HEK293 (cell line): ENCODE measurements at regions not wholly inside any gene's neighbourhood (a gene's known extent, or its start where the extent isn't known, plus 50 kb on each side); places are given as distances from the start of the nearest gene placed in this dataset.

Source experiments
- BCL11B ChIP-seq: fragments of 450-650 bp; formaldehyde crosslinking; IDR thresholded peaks from 2 replicates; pipeline ENCODE4 v1.5.1; 2016; ENCODE audit warnings: low read depth, missing biosample characterization, missing genetic modification characterization
- MYNN ChIP-seq: fragments of 450-650 bp; formaldehyde crosslinking; IDR thresholded peaks from 2 replicates; pipeline ENCODE4 v1.5.1; 2016; ENCODE audit warnings: missing biosample characterization, missing genetic modification characterization, borderline replicate concordance
- PBX3 ChIP-seq: sonication (generic); formaldehyde crosslinking; IDR thresholded peaks from 2 replicates; pipeline ENCODE4 v1.8.1; 2022; ENCODE audit warnings: mild to moderate bottlenecking, moderate library complexity, missing genetic modification reagents
- SP3 ChIP-seq: fragments of 450-650 bp; formaldehyde crosslinking; IDR thresholded peaks from 2 replicates; pipeline ENCODE4 v1.5.1; 2016; ENCODE audit warnings: missing biosample characterization, missing genetic modification characterization
- SP7 ChIP-seq: fragments of 450-650 bp; formaldehyde crosslinking; IDR thresholded peaks from 2 replicates; pipeline ENCODE4 v1.5.1; 2016; ENCODE audit warnings: missing biosample characterization, missing genetic modification characterization
- TRIM28 ChIP-seq: IDR thresholded peaks from 2 replicates; pipeline ENCODE4 v1.6.1; 2011; ENCODE audit warnings: low read length, control low read depth, borderline replicate concordance
- TSHZ1 ChIP-seq: fragments of 450-650 bp; formaldehyde crosslinking; IDR thresholded peaks from 2 replicates; pipeline ENCODE4 v1.5.1; 2016; ENCODE audit warnings: missing biosample characterization, missing genetic modification characterization, borderline replicate concordance
- ZBTB21 ChIP-seq: fragments of 450-650 bp; formaldehyde crosslinking; IDR thresholded peaks from 2 replicates; pipeline ENCODE4 v1.5.1; 2017; ENCODE audit warnings: missing biosample characterization, missing genetic modification characterization
- ZBTB48 ChIP-seq: fragments of 450-650 bp; formaldehyde crosslinking; IDR thresholded peaks from 2 replicates; pipeline ENCODE4 v1.5.1; 2016; ENCODE audit warnings: missing biosample characterization, missing genetic modification characterization
- ZBTB8A ChIP-seq: fragments of 450-650 bp; formaldehyde crosslinking; IDR thresholded peaks from 2 replicates; pipeline ENCODE4 v1.5.1; 2016; ENCODE audit warnings: missing biosample characterization, missing genetic modification characterization
- ZNF10 ChIP-seq: fragments of 450-650 bp; formaldehyde crosslinking; IDR thresholded peaks from 2 replicates; pipeline ENCODE4 v1.5.1; 2017; ENCODE audit warnings: missing biosample characterization, missing genetic modification characterization
- ZNF211 ChIP-seq: fragments of 450-650 bp; formaldehyde crosslinking; IDR thresholded peaks from 2 replicates; pipeline ENCODE4 v1.5.1; 2016; ENCODE audit warnings: low read depth, missing biosample characterization, missing genetic modification characterization
- ZNF24 ChIP-seq: fragments of 450-650 bp; formaldehyde crosslinking; IDR thresholded peaks from 2 replicates; pipeline ENCODE4 v1.5.1; 2016; ENCODE audit warnings: missing biosample characterization, missing genetic modification characterization
- ZNF449 ChIP-seq: fragments of 450-650 bp; formaldehyde crosslinking; IDR thresholded peaks from 2 replicates; pipeline ENCODE4 v1.5.1; 2017; ENCODE audit warnings: missing biosample characterization, mild to moderate bottlenecking, missing genetic modification characterization, moderate library complexity
- ZNF473 ChIP-seq: fragments of 450-650 bp; formaldehyde crosslinking; IDR thresholded peaks from 2 replicates; pipeline ENCODE4 v1.5.1; 2017; ENCODE audit warnings: missing biosample characterization, missing genetic modification characterization
- ZNF48 ChIP-seq: fragments of 450-650 bp; formaldehyde crosslinking; IDR thresholded peaks from 2 replicates; pipeline ENCODE4 v1.5.1; 2016; ENCODE audit warnings: missing biosample characterization, missing genetic modification characterization
- ZNF571 ChIP-seq: fragments of 450-650 bp; formaldehyde crosslinking; IDR thresholded peaks from 2 replicates; pipeline ENCODE4 v1.5.0; 2017; ENCODE audit warnings: missing biosample characterization, missing genetic modification characterization
- ZNF585B ChIP-seq: fragments of 450-650 bp; formaldehyde crosslinking; IDR thresholded peaks from 2 replicates; pipeline ENCODE4 v1.5.1; 2016; ENCODE audit warnings: missing biosample characterization, missing genetic modification characterization
- ZNF660 ChIP-seq: fragments of 450-650 bp; IDR thresholded peaks from 2 replicates; pipeline ENCODE4 v1.5.1; 2018; ENCODE audit warnings: missing biosample characterization, mild to moderate bottlenecking, missing genetic modification characterization
- ZNF704 ChIP-seq: fragments of 450-650 bp; formaldehyde crosslinking; IDR thresholded peaks from 2 replicates; pipeline ENCODE4 v1.5.1; 2016; ENCODE audit warnings: missing biosample characterization, missing genetic modification characterization
- TF ChIP-seq, protein P1 (sequence below): fragments of 450-650 bp; formaldehyde crosslinking; IDR thresholded peaks from 2 replicates; pipeline ENCODE4 v1.5.1; 2016; ENCODE audit warnings: missing biosample characterization, missing genetic modification characterization
- TF ChIP-seq, protein P2 (sequence below): fragments of 450-650 bp; formaldehyde crosslinking; optimal IDR thresholded peaks from 2 replicates; pipeline ENCODE3; 2016; ENCODE audit warnings: missing biosample characterization, mild to moderate bottlenecking, missing genetic modification characterization
- TF ChIP-seq, protein P3 (sequence below): fragments of 450-650 bp; formaldehyde crosslinking; IDR thresholded peaks from 2 replicates; pipeline ENCODE4 v1.5.1; 2016; ENCODE audit warnings: missing biosample characterization, missing genetic modification characterization
- TF ChIP-seq, protein P4 (sequence below): fragments of 450-650 bp; formaldehyde crosslinking; IDR thresholded peaks from 2 replicates; pipeline ENCODE4 v1.5.1; 2016; ENCODE audit warnings: missing biosample characterization, missing genetic modification characterization

GRCh38 chr16:73232555-73233328 lies 184.8 kb upstream of the ZFHX3 start (continued):
- TF ChIP-seq, protein P1, sequence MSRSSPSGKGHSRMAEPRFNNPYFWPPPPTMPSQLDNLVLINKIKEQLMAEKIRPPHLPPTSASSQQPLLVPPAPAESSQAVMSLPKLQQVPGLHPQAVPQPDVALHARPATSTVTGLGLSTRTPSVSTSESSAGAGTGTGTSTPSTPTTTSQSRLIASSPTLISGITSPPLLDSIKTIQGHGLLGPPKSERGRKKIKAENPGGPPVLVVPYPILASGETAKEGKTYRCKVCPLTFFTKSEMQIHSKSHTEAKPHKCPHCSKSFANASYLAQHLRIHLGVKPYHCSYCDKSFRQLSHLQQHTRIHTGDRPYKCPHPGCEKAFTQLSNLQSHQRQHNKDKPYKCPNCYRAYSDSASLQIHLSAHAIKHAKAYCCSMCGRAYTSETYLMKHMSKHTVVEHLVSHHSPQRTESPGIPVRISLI (tag by site-specific recombination) = peak; percentile 90
- TF ChIP-seq, protein P2, sequence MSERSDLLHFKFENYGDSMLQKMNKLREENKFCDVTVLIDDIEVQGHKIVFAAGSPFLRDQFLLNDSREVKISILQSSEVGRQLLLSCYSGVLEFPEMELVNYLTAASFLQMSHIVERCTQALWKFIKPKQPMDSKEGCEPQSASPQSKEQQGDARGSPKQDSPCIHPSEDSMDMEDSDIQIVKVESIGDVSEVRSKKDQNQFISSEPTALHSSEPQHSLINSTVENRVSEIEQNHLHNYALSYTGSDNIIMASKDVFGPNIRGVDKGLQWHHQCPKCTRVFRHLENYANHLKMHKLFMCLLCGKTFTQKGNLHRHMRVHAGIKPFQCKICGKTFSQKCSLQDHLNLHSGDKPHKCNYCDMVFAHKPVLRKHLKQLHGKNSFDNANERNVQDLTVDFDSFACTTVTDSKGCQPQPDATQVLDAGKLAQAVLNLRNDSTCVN (tag by site-specific recombination) = no peak
- no peak for TF ChIP-seq ZNF585B (tag by site-specific recombination)
- peak; percentile 27; the same call in 1 of the 2 replicates for TF ChIP-seq TRIM28
- no peak for TF ChIP-seq PBX3
- no peak for TF ChIP-seq ZBTB8A
- no peak for TF ChIP-seq ZNF449 (tag by site-specific recombination)
- TF ChIP-seq, protein P3, sequence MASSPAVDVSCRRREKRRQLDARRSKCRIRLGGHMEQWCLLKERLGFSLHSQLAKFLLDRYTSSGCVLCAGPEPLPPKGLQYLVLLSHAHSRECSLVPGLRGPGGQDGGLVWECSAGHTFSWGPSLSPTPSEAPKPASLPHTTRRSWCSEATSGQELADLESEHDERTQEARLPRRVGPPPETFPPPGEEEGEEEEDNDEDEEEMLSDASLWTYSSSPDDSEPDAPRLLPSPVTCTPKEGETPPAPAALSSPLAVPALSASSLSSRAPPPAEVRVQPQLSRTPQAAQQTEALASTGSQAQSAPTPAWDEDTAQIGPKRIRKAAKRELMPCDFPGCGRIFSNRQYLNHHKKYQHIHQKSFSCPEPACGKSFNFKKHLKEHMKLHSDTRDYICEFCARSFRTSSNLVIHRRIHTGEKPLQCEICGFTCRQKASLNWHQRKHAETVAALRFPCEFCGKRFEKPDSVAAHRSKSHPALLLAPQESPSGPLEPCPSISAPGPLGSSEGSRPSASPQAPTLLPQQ (tag by site-specific recombination) = peak; percentile 78
- TF ChIP-seq SP3 = no peak
- TF ChIP-seq BCL11B (tag by site-specific recombination) = no peak
- TF ChIP-seq ZNF211 = no peak
- TF ChIP-seq ZNF48 (tag by site-specific recombination) = no peak
- TF ChIP-seq ZBTB48 = peak; percentile 63; the same call in 1 of the 2 replicates
- no peak for TF ChIP-seq ZNF473 (tag by site-specific recombination)
- TF ChIP-seq ZNF704 (tag by site-specific recombination) = no peak
- TF ChIP-seq ZNF10 = no peak
- no peak for TF ChIP-seq MYNN (tag by site-specific recombination)
- TF ChIP-seq, protein P4, sequence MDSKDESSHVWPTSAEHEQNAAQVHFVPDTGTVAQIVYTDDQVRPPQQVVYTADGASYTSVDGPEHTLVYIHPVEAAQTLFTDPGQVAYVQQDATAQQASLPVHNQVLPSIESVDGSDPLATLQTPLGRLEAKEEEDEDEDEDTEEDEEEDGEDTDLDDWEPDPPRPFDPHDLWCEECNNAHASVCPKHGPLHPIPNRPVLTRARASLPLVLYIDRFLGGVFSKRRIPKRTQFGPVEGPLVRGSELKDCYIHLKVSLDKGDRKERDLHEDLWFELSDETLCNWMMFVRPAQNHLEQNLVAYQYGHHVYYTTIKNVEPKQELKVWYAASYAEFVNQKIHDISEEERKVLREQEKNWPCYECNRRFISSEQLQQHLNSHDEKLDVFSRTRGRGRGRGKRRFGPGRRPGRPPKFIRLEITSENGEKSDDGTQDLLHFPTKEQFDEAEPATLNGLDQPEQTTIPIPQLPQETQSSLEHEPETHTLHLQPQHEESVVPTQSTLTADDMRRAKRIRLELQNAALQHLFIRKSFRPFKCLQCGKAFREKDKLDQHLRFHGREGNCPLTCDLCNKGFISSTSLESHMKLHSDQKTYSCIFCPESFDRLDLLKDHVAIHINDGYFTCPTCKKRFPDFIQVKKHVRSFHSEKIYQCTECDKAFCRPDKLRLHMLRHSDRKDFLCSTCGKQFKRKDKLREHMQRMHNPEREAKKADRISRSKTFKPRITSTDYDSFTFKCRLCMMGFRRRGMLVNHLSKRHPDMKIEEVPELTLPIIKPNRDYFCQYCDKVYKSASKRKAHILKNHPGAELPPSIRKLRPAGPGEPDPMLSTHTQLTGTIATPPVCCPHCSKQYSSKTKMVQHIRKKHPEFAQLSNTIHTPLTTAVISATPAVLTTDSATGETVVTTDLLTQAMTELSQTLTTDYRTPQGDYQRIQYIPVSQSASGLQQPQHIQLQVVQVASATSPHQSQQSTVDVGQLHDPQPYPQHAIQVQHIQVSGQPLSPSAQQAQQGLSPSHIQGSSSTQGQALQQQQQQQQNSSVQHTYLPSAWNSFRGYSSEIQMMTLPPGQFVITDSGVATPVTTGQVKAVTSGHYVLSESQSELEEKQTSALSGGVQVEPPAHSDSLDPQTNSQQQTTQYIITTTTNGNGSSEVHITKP (tag by site-specific recombination) = peak; percentile 95
- TF ChIP-seq ZNF660 = peak; percentile 74
- TF ChIP-seq SP7 (tag by site-specific recombination) = peak; percentile 76
- no peak for TF ChIP-seq ZNF571 (tag by site-specific recombination)
- TF ChIP-seq TSHZ1 (tag by site-specific recombination) = no peak
- no peak for TF ChIP-seq ZNF24 (tag by site-specific recombination)
- peak; percentile 86 for TF ChIP-seq ZBTB21 (tag by site-specific recombination)
